ACC112 (cell line): ENCODE measurements at regions not wholly inside any gene's neighbourhood (a gene's known extent, or its start where the extent isn't known, plus 50 kb on each side); places are given as distances from the start of the nearest gene placed in this dataset.

ENCODE experiments used
- H2AFZ ChIP-seq: fragments of 200-600 bp; sonication (generic); one replicate; pipeline ENCODE4 v1.6.0; 2017; ENCODE audit warnings: antibody characterized with exemption, low read length; ENCODE audit not compliant: unreplicated experiment
- H3K27ac ChIP-seq: fragments of 200-600 bp; sonication (generic); 2 replicates; pipeline ENCODE4 v1.5.1; 2014; ENCODE audit warnings: low read depth, mild to moderate bottlenecking, antibody characterized with exemption, low read length, moderate library complexity
- H3K27me3 ChIP-seq: fragments of 200-600 bp; sonication (generic); 2 replicates; pipeline ENCODE4 v1.6.1; 2014; ENCODE audit warnings: mild to moderate bottlenecking, antibody characterized with exemption, low read length, moderate library complexity, mixed read lengths; ENCODE audit not compliant: insufficient read depth
- H3K36me3 ChIP-seq: fragments of 200-600 bp; sonication (generic); 2 replicates; pipeline ENCODE4 v1.6.1; 2016; ENCODE audit warnings: mild to moderate bottlenecking, antibody characterized with exemption, low read length, moderate library complexity, mixed read lengths; ENCODE audit not compliant: insufficient read depth
- H3K4me1 ChIP-seq: fragments of 200-600 bp; sonication (generic); one replicate; pipeline ENCODE4 v1.6.1; 2016; ENCODE audit warnings: low read length, mixed read lengths; ENCODE audit not compliant: insufficient read depth, unreplicated experiment, control insufficient read depth
- H3K4me3 ChIP-seq: fragments of 200-600 bp; sonication (generic); 2 replicates; pipeline ENCODE4 v1.5.1; 2014; ENCODE audit warnings: mild to moderate bottlenecking, low read depth, low read length
- H3K79me2 ChIP-seq: fragments of 200-600 bp; sonication (generic); one replicate; pipeline ENCODE4 v1.6.0; 2016; ENCODE audit warnings: low read length; ENCODE audit not compliant: control insufficient read depth, unreplicated experiment, insufficient read depth

DNA sequence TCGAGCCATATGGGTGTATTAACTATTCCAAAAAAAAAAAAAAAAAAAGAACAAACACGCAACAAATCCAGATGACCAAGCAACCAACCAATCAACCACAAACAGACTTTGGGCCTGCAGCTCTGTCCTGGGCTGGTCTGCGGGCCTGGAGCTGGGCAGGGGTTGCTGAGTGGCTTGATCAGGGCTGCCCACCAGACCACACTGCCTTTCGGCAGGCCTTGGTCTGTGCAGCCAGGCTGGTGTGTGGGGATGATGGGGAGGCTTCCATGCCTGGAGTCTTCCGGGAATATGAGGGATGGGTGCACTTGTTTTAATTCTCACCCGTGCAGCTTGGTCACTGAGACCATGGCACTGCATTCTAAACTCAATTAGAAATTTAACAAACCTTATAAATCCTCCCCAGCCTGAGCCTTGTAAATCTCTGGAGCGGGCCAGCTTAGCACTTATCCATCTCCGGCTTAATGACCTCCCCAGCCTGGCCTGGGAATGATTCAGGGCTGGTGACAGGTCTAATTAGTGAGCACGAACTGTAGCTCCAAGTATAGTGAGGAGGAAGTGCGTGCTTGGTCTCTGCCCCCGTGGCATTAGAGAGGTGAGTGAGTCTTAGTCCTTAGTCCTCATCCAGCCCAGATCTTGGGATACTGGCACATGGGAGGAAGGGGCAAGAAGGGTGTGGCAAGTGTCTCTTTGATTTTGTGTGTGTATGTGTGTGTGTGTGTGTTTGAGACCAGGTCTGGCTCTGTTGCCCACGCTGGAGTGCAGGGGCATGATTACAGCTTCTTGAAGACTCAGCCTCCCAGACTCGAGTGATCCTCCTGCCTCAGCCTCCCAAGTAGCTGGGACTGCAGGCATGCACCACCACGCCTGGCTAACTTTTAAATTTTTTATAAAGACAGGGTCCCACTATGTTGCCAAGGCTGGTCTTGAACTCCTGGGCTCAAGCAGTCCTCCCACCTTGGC, 74.6 kb upstream of the CSF3R start:
- Histone ChIP-seq H3K36me3 (no peaks in the 10 kb centered on the region), H3K4me3 (no peak overlapping the region), H3K27me3 (peaks cover 60% of the 10 kb centered on the region), H3K4me1 (no peaks in the 10 kb centered on the region), H2AFZ (no peak overlapping the region), H3K79me2 (no peaks in the 10 kb centered on the region), H3K27ac (no peak overlapping the region)

DNA sequence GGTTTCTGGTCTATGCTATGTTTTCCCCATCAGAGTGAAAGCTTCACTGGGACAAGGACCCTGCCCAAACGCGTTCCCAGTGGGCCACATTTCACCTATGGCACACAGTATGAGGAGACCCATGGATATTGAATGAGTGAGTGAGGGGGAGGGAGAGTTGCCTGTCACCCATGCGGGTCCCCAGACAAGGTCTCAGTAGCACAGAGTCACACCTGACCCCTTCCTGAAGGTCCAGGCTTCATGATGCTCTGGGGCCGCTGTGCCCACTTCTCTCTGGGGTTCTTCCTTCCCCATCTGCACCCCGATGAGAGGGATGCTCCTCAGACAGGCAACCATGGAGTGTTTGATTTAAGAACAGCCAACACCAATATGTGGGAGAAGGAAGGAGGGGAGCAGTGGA, 72.3 kb upstream of the CSF3R start:
- Histone ChIP-seq H3K4me1 (no peaks in the 10 kb centered on the region), H3K27me3 (peaks cover 77% of the 10 kb centered on the region)

DNA sequence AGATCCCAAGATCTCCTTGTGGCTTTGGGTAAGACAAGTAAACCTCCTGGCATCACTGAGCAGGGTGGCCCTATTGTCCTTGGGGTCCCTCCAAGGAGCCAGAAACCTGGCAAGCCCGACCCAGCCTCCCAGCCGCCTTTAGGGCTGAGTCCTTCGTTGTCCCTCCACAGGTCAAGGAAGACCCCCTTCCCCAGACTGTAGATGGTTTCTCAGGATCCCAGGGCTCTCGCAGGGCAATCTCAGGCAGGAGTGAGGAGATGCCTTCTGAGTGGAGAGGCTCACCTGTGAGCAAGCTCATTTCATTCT, 71.6 kb upstream of the CSF3R start:
- H3K36me3 ChIP-seq, result no peaks in the 10 kb centered on the region
- H3K27ac ChIP-seq, result no peak overlapping the region
- H3K4me1 ChIP-seq, result no peaks in the 10 kb centered on the region
- no peak overlapping the region for H3K4me3 ChIP-seq
- peaks cover 79% of the 10 kb centered on the region for H3K27me3 ChIP-seq
- no peaks in the 10 kb centered on the region for H3K79me2 ChIP-seq
- H2AFZ ChIP-seq, result no peak overlapping the region

More for the DNA sequence above, 72.3 kb upstream of the CSF3R start:
- Histone ChIP-seq H3K36me3 (no peaks in the 10 kb centered on the region), H3K4me3 (no peak overlapping the region), H2AFZ (no peak overlapping the region), H3K27ac (no peak overlapping the region), H3K79me2 (no peaks in the 10 kb centered on the region)

DNA sequence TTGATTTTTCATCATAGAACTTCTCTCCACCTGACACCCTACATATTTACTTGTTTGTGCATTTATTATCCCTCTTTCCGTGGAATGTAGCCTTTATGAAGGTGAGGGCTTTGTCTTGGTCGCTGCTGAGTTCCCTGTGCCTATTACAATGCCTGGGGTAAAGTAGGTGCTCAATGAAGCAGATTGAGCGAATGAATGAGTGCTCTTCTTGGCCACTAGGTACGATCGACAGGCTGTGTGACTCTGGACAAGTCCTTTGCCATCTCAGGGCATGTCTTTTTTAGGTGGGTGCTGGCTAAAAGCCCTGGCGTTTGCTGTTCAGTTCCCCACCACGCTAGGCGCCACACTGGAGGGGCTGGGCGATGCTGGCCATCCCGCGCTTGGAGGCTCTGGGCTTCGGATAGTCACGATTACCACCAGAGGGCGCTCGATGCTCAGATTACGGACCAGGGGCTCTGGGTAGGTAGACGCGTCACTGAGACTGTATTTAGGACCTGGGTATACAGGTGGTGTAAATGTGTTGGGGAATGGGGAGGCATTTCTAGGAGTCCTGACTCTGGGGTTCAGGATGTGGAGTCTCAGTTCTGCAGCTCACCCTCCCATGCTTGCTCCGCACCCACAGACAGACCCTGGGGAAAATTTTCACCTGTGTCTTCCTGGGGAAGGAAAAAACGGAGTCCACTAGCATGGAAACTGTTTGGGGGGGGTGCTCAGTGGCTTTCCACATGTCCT, 71.0 kb upstream of the CSF3R start:
- H3K27ac ChIP-seq, result no peak overlapping the region

DNA sequence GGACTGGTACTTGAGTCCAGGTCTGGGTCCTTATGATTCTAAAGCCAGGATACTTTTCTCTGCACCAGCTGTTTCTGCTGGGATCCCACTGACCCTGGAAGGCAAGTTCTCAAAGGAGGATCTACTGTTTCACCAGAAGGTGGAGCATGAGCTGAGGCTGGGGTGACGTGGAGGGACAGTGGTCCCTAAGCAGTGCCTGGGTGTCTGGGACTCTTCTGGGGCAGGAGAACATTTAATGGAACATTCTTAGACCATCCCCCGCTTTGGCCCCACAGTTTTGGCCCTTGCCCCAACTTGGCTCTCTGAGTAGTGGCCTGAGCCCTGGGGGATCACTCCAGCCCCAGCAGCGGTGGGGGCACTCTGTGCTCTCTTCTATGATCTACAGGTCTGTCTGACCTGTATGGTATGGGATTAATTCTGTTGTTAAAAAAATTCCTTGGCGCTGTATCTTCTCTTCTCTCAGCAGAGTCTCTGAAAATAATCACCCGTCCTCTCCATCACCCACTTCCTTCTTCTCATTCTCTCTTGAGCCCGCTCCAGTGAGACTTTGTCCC, 60.3 kb upstream of the CSF3R start:
- Histone ChIP-seq H3K79me2 (no peaks in the 10 kb centered on the region), H3K27ac (no peak overlapping the region), H3K4me3 (no peak overlapping the region), H2AFZ (no peak overlapping the region), H3K4me1 (no peaks in the 10 kb centered on the region), H3K27me3 (peaks cover 43% of the 10 kb centered on the region), H3K36me3 (no peaks in the 10 kb centered on the region)

More for the DNA sequence above, 71.0 kb upstream of the CSF3R start:
- H3K36me3 ChIP-seq, result no peaks in the 10 kb centered on the region
- no peak overlapping the region for H3K4me3 ChIP-seq
- H3K27me3 ChIP-seq, result peaks cover 78% of the 10 kb centered on the region
- H2AFZ ChIP-seq, result no peak overlapping the region
- no peaks in the 10 kb centered on the region for H3K4me1 ChIP-seq
- no peaks in the 10 kb centered on the region for H3K79me2 ChIP-seq

DNA sequence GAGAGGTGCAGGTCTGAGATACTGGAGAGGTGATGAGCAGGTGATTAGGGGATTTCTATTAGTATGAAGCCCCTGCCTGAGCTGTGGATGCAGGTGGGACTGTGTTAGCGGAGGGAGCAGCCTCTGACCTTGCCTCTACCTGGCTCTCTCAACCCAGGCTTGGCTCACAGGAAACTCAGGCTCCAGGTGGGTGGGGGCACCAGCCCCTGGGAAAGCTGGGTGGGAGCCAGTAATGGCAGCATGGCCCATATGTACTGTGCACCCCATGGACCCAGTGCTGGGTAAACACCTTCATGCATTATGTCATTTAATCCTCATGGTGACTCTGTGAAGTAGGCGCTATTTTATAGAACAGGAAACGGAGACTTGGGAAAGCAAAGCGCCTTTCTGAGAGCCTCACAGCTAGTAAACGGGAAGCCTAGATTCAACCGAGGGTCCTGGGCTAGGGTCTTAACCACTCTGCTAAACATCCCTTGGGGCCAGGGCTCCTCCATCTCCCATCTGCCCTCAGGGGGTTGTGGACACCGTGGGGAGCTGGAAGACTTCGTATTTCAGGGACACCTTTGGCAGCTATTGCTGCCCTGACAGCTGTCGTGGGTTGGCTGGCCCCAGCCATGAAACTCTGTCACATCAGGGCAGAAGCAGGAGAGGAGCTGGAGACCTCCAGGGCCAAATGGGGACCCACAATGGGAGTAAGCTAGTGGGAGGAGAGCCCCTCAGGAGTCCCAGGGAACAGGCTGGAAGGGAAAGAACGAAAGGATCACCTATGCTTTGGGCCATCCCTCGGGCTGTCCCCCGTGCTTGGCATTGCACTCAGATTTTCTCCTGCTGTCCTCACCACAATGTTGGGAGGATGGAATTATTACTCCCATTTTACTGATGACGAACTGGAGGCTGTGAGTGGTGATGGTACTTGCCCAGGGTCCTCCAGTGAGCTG, 59.6 kb upstream of the CSF3R start:
- Histone ChIP-seq H3K4me1 (no peaks in the 10 kb centered on the region), H3K36me3 (no peaks in the 10 kb centered on the region), H3K27ac (no peak overlapping the region), H3K27me3 (peaks cover 44% of the 10 kb centered on the region), H2AFZ (no peak overlapping the region), H3K4me3 (no peak overlapping the region), H3K79me2 (no peaks in the 10 kb centered on the region)

DNA sequence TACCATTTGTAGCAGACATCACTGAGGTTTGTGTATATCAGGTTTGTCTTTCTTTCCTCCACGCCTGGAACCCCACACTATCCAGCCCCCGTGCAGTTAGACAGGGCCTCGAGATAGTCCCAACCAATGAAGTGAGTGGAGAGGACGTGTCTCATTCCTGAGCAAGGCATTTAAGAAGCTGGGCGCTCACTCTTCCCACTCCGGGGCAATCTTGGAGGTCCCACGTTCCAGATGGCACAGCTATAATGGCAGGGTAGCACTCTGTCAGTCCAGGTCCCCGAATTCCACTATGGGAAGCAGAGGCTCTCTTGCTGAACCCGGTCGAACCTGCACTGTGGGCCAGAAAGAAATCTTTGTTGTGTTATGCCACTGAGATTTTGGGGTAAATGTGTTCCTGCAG, 57.3 kb upstream of the CSF3R start:
- Histone ChIP-seq H3K27ac (no peak overlapping the region), H3K27me3 (peaks cover 47% of the 10 kb centered on the region), H3K79me2 (no peaks in the 10 kb centered on the region), H2AFZ (no peak overlapping the region), H3K4me3 (no peak overlapping the region), H3K4me1 (no peaks in the 10 kb centered on the region), H3K36me3 (no peaks in the 10 kb centered on the region)

DNA sequence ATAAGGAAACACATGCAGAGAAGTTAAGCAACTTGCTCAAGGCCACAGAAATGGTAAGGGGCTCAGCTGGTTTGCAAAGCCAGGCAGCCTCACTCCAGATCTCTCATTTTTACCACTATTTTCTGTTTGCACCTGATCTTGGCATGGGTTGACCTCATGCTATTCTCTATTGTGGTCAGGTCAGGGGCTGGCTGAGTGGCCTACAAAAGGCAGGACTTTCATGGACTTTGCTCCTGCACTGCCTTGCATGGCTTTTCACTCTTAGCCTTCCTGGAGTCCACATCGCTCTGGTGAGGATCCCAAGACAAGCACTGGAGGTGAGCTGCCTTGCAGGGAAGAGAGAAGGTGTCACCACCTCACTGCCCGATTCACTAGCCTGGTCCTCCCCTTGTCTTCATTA, 56.8 kb upstream of the CSF3R start:
- Histone ChIP-seq H3K79me2 (no peaks in the 10 kb centered on the region), H3K27ac (no peak overlapping the region), H3K4me3 (no peak overlapping the region)

DNA sequence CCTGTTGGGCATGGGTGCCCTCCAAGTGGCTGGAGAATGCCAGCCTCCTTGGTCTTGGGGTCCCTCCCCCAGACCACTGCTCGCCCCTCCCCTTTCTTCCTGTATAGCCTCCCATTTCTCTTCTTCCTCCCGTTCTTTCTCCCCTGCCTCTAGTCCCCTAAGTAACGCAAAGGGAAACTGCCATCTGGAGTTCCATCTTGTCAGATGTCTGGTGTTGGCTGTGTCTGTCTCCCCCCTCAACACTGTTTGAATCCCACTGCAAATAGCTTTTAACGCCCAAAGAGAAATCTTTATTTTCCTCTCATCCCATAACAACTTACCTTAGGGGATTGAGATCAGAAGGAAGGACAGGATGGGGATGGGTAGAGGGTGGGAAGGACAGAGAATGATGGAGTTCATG, 55.3 kb upstream of the CSF3R start:
- H3K79me2 ChIP-seq, result no peaks in the 10 kb centered on the region
- no peak overlapping the region for H2AFZ ChIP-seq
- H3K36me3 ChIP-seq, result no peaks in the 10 kb centered on the region
- no peak overlapping the region for H3K27ac ChIP-seq
- H3K27me3 ChIP-seq, result peaks cover 68% of the 10 kb centered on the region
- no peak overlapping the region for H3K4me3 ChIP-seq
- H3K4me1 ChIP-seq, result no peaks in the 10 kb centered on the region

More for the DNA sequence above, 56.8 kb upstream of the CSF3R start:
- Histone ChIP-seq H3K36me3 (no peaks in the 10 kb centered on the region), H2AFZ (no peak overlapping the region), H3K4me1 (no peaks in the 10 kb centered on the region), H3K27me3 (peaks cover 52% of the 10 kb centered on the region)

DNA sequence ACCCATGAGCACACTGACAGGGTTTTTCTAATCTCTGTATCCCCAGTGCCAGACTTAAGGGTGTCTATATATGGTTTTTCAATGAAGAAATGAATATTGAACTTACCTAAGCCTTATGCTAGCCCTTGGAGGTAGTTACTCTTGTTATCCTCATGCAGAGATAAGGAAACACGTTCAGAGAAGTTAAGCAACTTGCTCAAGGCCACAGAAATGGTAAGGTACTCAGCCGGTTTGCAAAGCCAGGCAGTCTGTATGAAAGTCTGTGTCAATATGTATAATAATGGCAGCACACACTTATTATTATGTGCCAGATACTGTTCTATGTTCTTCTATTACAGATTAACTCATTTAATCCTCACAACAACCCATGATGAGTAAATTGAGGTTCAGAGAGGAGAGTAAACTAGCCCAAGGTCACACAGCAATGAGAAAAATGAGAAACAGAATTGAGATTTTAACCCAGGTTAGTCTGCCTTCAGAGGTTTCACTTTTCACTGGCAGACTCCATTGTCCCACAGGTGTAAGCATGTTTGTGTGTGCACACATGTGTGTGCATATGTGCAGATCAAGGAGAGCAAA, 54.6 kb upstream of the CSF3R start:
- H3K27me3 ChIP-seq, result peaks cover 75% of the 10 kb centered on the region
- H2AFZ ChIP-seq, result no peak overlapping the region
- H3K4me3 ChIP-seq, result no peak overlapping the region
- no peak overlapping the region for H3K27ac ChIP-seq
- H3K4me1 ChIP-seq, result no peaks in the 10 kb centered on the region
- H3K79me2 ChIP-seq, result no peaks in the 10 kb centered on the region
- no peaks in the 10 kb centered on the region for H3K36me3 ChIP-seq
